Endothelial cell of umbilical vein (primary cell): ENCODE measurements at regions not wholly inside any gene's neighbourhood (a gene's known extent, or its start where the extent isn't known, plus 50 kb on each side); places are given as distances from the start of the nearest gene placed in this dataset.

Experiments used
- BruUV-seq: library from RNA; stranded (reverse); fragments of 400-500 nt; replicated peaks from 2 replicates; lab custom pipeline; 2021; lab: Mats Ljungman, UMichigan
- CTCF ChIA-PET: fragments of 300-600, 350-600 bp; sonication (Branson Sonifier 250); formaldehyde crosslinking; loops from one replicate; lab custom pipeline; 2021; ENCODE audit warnings: antibody characterized with exemption, inconsistent platforms; lab: Charles Lee
- POLR2A ChIA-PET: fragments of 300-600, 350-600 bp; sonication (Branson Sonifier 250); formaldehyde crosslinking; loops from one replicate; lab custom pipeline; 2021; ENCODE audit warnings: antibody characterized with exemption, inconsistent platforms; lab: Charles Lee
- DNase-seq: peaks from one replicate; pipeline ENCODE4 v3.0.0-alpha.2; 2011; ENCODE audit warnings: low read depth, low spot score
- FAIRE-seq: peaks from 2 replicates; lab custom pipeline; 2011; peaks lifted over from hg19 to GRCh38; lab: Jason Lieb, UNC
- H2AFZ ChIP-seq: 2 replicates; pipeline ENCODE4 v1.6.0; 2012; ENCODE audit warnings: low read depth, low read length, control low read depth, inconsistent platforms
- H3K27ac ChIP-seq: 2 replicates; pipeline ENCODE4 v1.5.1; 2011; ENCODE audit warnings: low read depth, mild to moderate bottlenecking, control low read depth, low read length, moderate library complexity; ENCODE audit not compliant: insufficient read depth
- H3K27me3 ChIP-seq, 2 experiments: 2 replicates each; pipeline versions ENCODE4 v1.6.0 to v1.6.1; 2011; ENCODE audit warnings: low read length in 2 of 2, mixed read lengths in 1 of 2; ENCODE audit not compliant: control insufficient read depth in 2 of 2, insufficient read depth in 2 of 2
- H3K36me3 ChIP-seq, 2 experiments: 2 replicates in 1 of 2; 3 replicates in 1 of 2; pipeline ENCODE4 v1.5.1; 2011; ENCODE audit warnings: low read length in 2 of 2, mild to moderate bottlenecking in 1 of 2, moderate library complexity in 1 of 2; ENCODE audit not compliant: control insufficient read depth in 2 of 2, insufficient read depth in 2 of 2; ENCODE audit errors: extremely low read depth in 1 of 2
- H3K4me1 ChIP-seq: 3 replicates; pipeline ENCODE4 v1.5.1; 2011; ENCODE audit warnings: mild to moderate bottlenecking, low read length; ENCODE audit not compliant: control insufficient read depth, insufficient read depth; ENCODE audit errors: extremely low read depth
- H3K4me2 ChIP-seq: 2 replicates; pipeline ENCODE4 v1.6.1; 2011; ENCODE audit warnings: low read length, control low read depth, mixed read lengths; ENCODE audit not compliant: insufficient read depth
- H3K4me3 ChIP-seq, 3 experiments: fragments of 200-600 bp in 1 of 3; sonication (generic), shearing (Covaris generic) in 1 of 3; replicated peaks in 1 of 3; 2 replicates each; pipeline ENCODE4 v1.5.1; 2011 to 2016; ENCODE audit warnings: control low read depth in 3 of 3, low read length in 3 of 3, mild to moderate bottlenecking in 2 of 3, inconsistent platforms in 1 of 3, low read depth in 1 of 3, moderate library complexity in 1 of 3; ENCODE audit not compliant: insufficient read depth in 1 of 3
- H3K79me2 ChIP-seq: 2 replicates; pipeline ENCODE4 v1.6.0; 2012; ENCODE audit warnings: low read length, inconsistent platforms; ENCODE audit not compliant: control insufficient read depth, insufficient read depth
- H3K9ac ChIP-seq: replicated peaks from 2 replicates; pipeline ENCODE3; 2011; ENCODE audit warnings: low read length, control low read depth; ENCODE audit not compliant: insufficient read depth; ENCODE audit errors: extremely low read depth
- H3K9me1 ChIP-seq: replicated peaks from 3 replicates; pipeline ENCODE4 v1.6.0; 2011; ENCODE audit warnings: mild to moderate bottlenecking, low read length; ENCODE audit not compliant: control insufficient read depth, insufficient read depth; ENCODE audit errors: extremely low read depth
- H3K9me3 ChIP-seq: replicated peaks from 2 replicates; pipeline ENCODE4 v1.5.1; 2012; ENCODE audit warnings: low read length, inconsistent platforms; ENCODE audit not compliant: control insufficient read depth, insufficient read depth
- H4K20me1 ChIP-seq: replicated peaks from 2 replicates; pipeline ENCODE3; 2011; ENCODE audit warnings: mild to moderate bottlenecking, low read length; ENCODE audit not compliant: control insufficient read depth, insufficient read depth; ENCODE audit errors: extremely low read depth
- EZH2 ChIP-seq: IDR thresholded peaks from 2 replicates; pipeline ENCODE4 v1.6.1; 2012; ENCODE audit warnings: borderline replicate concordance, low read depth, mild to moderate bottlenecking, moderate library complexity, low read length, inconsistent platforms; ENCODE audit not compliant: severe bottlenecking
- FOS ChIP-seq: IDR thresholded peaks from 2 replicates; pipeline ENCODE4 v1.6.1; 2011; ENCODE audit warnings: mild to moderate bottlenecking, low read length, moderate library complexity, borderline replicate concordance; ENCODE audit not compliant: insufficient read depth
- GATA2 ChIP-seq: IDR thresholded peaks from 2 replicates; pipeline ENCODE4 v1.7.0; 2011; ENCODE audit warnings: low read depth, mild to moderate bottlenecking, moderate library complexity, mixed read lengths, low read length; ENCODE audit not compliant: insufficient read length, insufficient read depth
- JUN ChIP-seq: IDR thresholded peaks from 2 replicates; pipeline ENCODE4 v1.6.1; 2011; ENCODE audit warnings: borderline replicate concordance, low read depth; ENCODE audit not compliant: insufficient read length, insufficient read depth
- MYC ChIP-seq: IDR thresholded peaks from one replicate; pipeline ENCODE4 v1.6.1; 2011; ENCODE audit warnings: mild to moderate bottlenecking, low read depth, low read length
- POLR2A ChIP-seq: IDR thresholded peaks from 2 replicates; pipeline ENCODE4 v1.6.1; 2012; ENCODE audit warnings: low read depth, mild to moderate bottlenecking, control low read depth, low read length
- POLR2AphosphoS5 ChIP-seq: IDR thresholded peaks from 2 replicates; pipeline ENCODE4 v1.6.1; 2012; ENCODE audit warnings: low read depth, mild to moderate bottlenecking, control low read depth, low read length, moderate library complexity; ENCODE audit not compliant: insufficient read depth
- dilution Hi-C: fragments of 300-500 bp; cut with MboI; formaldehyde crosslinking; loops from one replicate; pipeline ENCODE4 v1.15.0; 2019; ENCODE audit warnings: low sequenced_read_pairs; ENCODE audit not compliant: extremely low pct_ligation_motif_present
- intact Hi-C: fragments of 100-400 bp; cut with micrococcal nuclease; formaldehyde crosslinking; loops from one replicate; pipeline ENCODE4 v1.10.0; 2022
- TF ChIP-seq, protein P1 (sequence below): IDR thresholded peaks from 2 replicates; pipeline ENCODE4 v1.6.1; 2011; ENCODE audit not compliant: insufficient read depth, insufficient read length
- TF ChIP-seq, protein P2 (sequence below), 2 donors: IDR thresholded peaks; 1 replicate in 1 of 2; 2 replicates in 1 of 2; pipeline ENCODE4 v1.5.1; 2011; ENCODE audit warnings: low read length in 2 of 2, mild to moderate bottlenecking in 2 of 2, moderate library complexity in 2 of 2, control low read depth in 1 of 2, inconsistent platforms in 1 of 2, low read depth in 1 of 2; ENCODE audit not compliant: insufficient read depth in 1 of 2; ENCODE audit errors: extremely low read depth in 1 of 2

DNA sequence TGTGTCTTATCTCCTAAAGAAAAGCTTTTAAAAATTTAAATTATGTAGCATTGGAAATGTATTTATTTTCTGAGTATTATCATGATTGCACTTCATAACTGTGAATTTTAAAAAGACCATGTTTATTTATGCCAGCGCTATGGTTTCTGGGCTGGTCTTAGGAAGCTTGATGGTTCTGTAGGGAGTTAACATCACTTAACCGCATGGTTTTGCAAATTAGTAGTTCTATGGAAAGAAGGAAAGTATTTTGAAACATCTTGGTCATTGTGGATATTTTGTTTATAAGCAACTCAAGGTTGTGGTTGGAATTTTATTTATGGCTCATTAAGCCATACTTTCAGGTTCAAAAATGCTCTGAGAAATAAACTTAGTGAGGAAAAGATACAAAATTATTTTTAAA, 549.4 kb downstream of the STK39 start:
- TF ChIP-seq GATA2 = no peak
- no peak for TF ChIP-seq EZH2
- TF ChIP-seq FOS = no peak
- TF ChIP-seq, protein P1, sequence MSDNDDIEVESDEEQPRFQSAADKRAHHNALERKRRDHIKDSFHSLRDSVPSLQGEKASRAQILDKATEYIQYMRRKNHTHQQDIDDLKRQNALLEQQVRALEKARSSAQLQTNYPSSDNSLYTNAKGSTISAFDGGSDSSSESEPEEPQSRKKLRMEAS = no peak
- no peak for TF ChIP-seq JUN
- TF ChIP-seq MYC = no peak
- TF ChIP-seq POLR2AphosphoS5 = no peak
- TF ChIP-seq POLR2A = no peak
- TF ChIP-seq, protein P2, sequence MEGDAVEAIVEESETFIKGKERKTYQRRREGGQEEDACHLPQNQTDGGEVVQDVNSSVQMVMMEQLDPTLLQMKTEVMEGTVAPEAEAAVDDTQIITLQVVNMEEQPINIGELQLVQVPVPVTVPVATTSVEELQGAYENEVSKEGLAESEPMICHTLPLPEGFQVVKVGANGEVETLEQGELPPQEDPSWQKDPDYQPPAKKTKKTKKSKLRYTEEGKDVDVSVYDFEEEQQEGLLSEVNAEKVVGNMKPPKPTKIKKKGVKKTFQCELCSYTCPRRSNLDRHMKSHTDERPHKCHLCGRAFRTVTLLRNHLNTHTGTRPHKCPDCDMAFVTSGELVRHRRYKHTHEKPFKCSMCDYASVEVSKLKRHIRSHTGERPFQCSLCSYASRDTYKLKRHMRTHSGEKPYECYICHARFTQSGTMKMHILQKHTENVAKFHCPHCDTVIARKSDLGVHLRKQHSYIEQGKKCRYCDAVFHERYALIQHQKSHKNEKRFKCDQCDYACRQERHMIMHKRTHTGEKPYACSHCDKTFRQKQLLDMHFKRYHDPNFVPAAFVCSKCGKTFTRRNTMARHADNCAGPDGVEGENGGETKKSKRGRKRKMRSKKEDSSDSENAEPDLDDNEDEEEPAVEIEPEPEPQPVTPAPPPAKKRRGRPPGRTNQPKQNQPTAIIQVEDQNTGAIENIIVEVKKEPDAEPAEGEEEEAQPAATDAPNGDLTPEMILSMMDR (IDR thresholded peaks at IDR 0.05; ENCODE audit: extremely low read depth in 1 of 2, insufficient read depth in 1 of 2, low read depth in 1 of 2, low read length in 2 of 2) = no peak
- H3K9me1 ChIP-seq = no peaks in the 10 kb centered on the region
- H3K79me2 ChIP-seq = no peaks in the 10 kb centered on the region
- H3K4me3 ChIP-seq = no peak overlapping the region
- no peak overlapping the region for H3K4me2 ChIP-seq
- ChIA-PET CTCF (no interaction called here), POLR2A (no interaction called here)
- DNase-seq = no peak
- H2AFZ ChIP-seq = no peak overlapping the region
- H3K27me3 ChIP-seq = no peaks in the 10 kb centered on the region
- no peak overlapping the region for H3K9ac ChIP-seq
- no peaks in the 10 kb centered on the region for H3K9me3 ChIP-seq
- no peak for FAIRE-seq
- H4K20me1 ChIP-seq = no peaks in the 10 kb centered on the region
- H3K4me1 ChIP-seq = no peaks in the 10 kb centered on the region
- H3K36me3 ChIP-seq = no peaks in the 10 kb centered on the region
- intact Hi-C loops = no loop called here
- no peak overlapping the region for H3K27ac ChIP-seq
- dilution Hi-C loops = no loop called here
- no TSS peak for BruUV-seq
